K562 (cell line): ENCODE measurements at regions not wholly inside any gene's neighbourhood (a gene's known extent, or its start where the extent isn't known, plus 50 kb on each side); places are given as distances from the start of the nearest gene placed in this dataset.

Source experiments
- ATAC-seq: fragments of 200-7000 bp; cut with Tn5 transposase; 3 replicates; pipeline ENCODE4 v1.9.1; 2020; ENCODE audit warnings: moderate library complexity
- BruUV-seq: library from RNA; stranded (reverse); fragments of 400-500 nt; replicated peaks from 2 replicates; lab custom pipeline; 2021; lab: Mats Ljungman, UMichigan
- CTCF ChIA-PET: fragments of 300-600 bp; formaldehyde crosslinking; extraction: SDS; loops from one replicate; lab custom pipeline; 2021; ENCODE audit warnings: low intra/inter-chr PET ratio; lab: Yijun Ruan, JAX
- POLR2A ChIA-PET: fragments of 300-600, 350-650 bp; sonication (Branson Sonifier 250); formaldehyde crosslinking; extraction: SDS; loops from one replicate; lab custom pipeline; 2021; ENCODE audit warnings: antibody characterized with exemption, inconsistent platforms; lab: Yijun Ruan, JAX
- DNase-seq, 4 experiments: peaks; one replicate each; pipeline versions ENCODE4 v3.0.0 to v3.0.0-alpha.2; 2011 to 2018; ENCODE audit warnings: low spot score in 3 of 4, mixed read lengths in 3 of 4; ENCODE audit errors: extremely low read depth in 1 of 4
- FAIRE-seq: peaks from 2 replicates; lab custom pipeline; 2011; peaks lifted over from hg19 to GRCh38; lab: Jason Lieb, UNC
- H2AFZ ChIP-seq: 2 replicates; pipeline ENCODE4 v1.6.0; 2011; ENCODE audit warnings: low read depth, low read length, control low read depth, inconsistent platforms
- H3K27ac ChIP-seq: fragments of 200-600 bp; 3 replicates; pipeline ENCODE4 v1.8.0; 2011; ENCODE audit warnings: low read depth, mild to moderate bottlenecking, control low read depth, inconsistent platforms, low read length, moderate library complexity, mixed read lengths; ENCODE audit errors: extremely low read depth
- H3K27me3 ChIP-seq, 2 experiments: fragments of 300-600 bp in 1 of 2; 2 replicates in 1 of 2; 3 replicates in 1 of 2; pipeline versions ENCODE4 v1.6.0 to v1.8.0; 2011; ENCODE audit warnings: inconsistent platforms in 2 of 2, low read length in 2 of 2, mild to moderate bottlenecking in 1 of 2, mixed read lengths in 1 of 2, moderate library complexity in 1 of 2; ENCODE audit not compliant: control insufficient read depth in 2 of 2, insufficient read depth in 2 of 2
- H3K36me3 ChIP-seq: fragments of 300-600 bp; 3 replicates; pipeline ENCODE4 v1.8.0; 2011; ENCODE audit warnings: mild to moderate bottlenecking, low read length, inconsistent platforms; ENCODE audit not compliant: control insufficient read depth, insufficient read depth
- H3K4me1 ChIP-seq, 2 experiments: fragments of 200-600 bp in 1 of 2; replicated peaks in 1 of 2; 2 replicates in 1 of 2; 3 replicates in 1 of 2; pipeline versions ENCODE4 v1.5.1 to v1.8.0; 2011; ENCODE audit warnings: inconsistent platforms in 2 of 2, low read length in 2 of 2, mild to moderate bottlenecking in 1 of 2, mixed read lengths in 1 of 2, moderate library complexity in 1 of 2; ENCODE audit not compliant: control insufficient read depth in 2 of 2, insufficient read depth in 2 of 2
- H3K4me2 ChIP-seq: 2 replicates; pipeline ENCODE4 v1.6.1; 2011; ENCODE audit warnings: low read length, control low read depth, inconsistent platforms, mixed read lengths; ENCODE audit not compliant: insufficient read depth
- H3K4me3 ChIP-seq: fragments of 200-600 bp; sonication (generic), shearing (Covaris generic); 2 replicates; pipeline ENCODE4 v1.5.1; 2016; ENCODE audit warnings: control low read depth, inconsistent platforms
- H3K79me2 ChIP-seq: fragments of 200-600 bp; 3 replicates; pipeline ENCODE4 v1.8.0; 2011; ENCODE audit warnings: low read length, inconsistent platforms; ENCODE audit not compliant: control insufficient read depth, insufficient read depth
- H3K9ac ChIP-seq, 2 experiments: 2 replicates each; pipeline versions ENCODE4 v1.6.0 to v1.6.1; 2011; ENCODE audit warnings: low read depth in 2 of 2, low read length in 2 of 2, control low read depth in 1 of 2, inconsistent platforms in 1 of 2, mild to moderate bottlenecking in 1 of 2, mixed read lengths in 1 of 2; ENCODE audit not compliant: insufficient read depth in 1 of 2
- H3K9me1 ChIP-seq: one replicate; pipeline ENCODE4 v1.6.0; 2011; ENCODE audit warnings: inconsistent platforms, mild to moderate bottlenecking, low read length, moderate library complexity; ENCODE audit not compliant: control insufficient read depth, insufficient read depth
- H3K9me3 ChIP-seq: replicated peaks from 2 replicates; pipeline ENCODE4 v1.5.1; 2011; ENCODE audit warnings: low read depth, low read length, inconsistent platforms; ENCODE audit not compliant: control insufficient read depth, insufficient read depth
- H4K20me1 ChIP-seq: replicated peaks from 2 replicates; pipeline ENCODE4 v1.6.1; 2011; ENCODE audit warnings: low read length, inconsistent platforms, mixed read lengths; ENCODE audit not compliant: control insufficient read depth, insufficient read depth
- CREB1 ChIP-seq, 2 experiments: sonication (generic) in 1 of 2; formaldehyde crosslinking in 1 of 2; IDR thresholded peaks; 2 replicates each; pipeline versions ENCODE4 v1.6.1 to v1.8.0; 2012 to 2022; ENCODE audit warnings: inconsistent platforms in 1 of 2, mild to moderate bottlenecking in 1 of 2, missing genetic modification reagents in 1 of 2, moderate library complexity in 1 of 2
- ELF4 ChIP-seq: fragments of 450-650 bp; formaldehyde crosslinking; IDR thresholded peaks from 2 replicates; pipeline ENCODE4 v1.4.0; 2022; ENCODE audit warnings: missing genetic modification characterization
- ELK1 ChIP-seq: sonication (generic); formaldehyde crosslinking; IDR thresholded peaks from 2 replicates; pipeline ENCODE4 v1.8.1; 2022; ENCODE audit warnings: missing genetic modification reagents
- FOXK1 ChIP-seq: sonication (generic); formaldehyde crosslinking; IDR thresholded peaks from 2 replicates; pipeline ENCODE4 v1.8.0; 2022; ENCODE audit warnings: missing genetic modification reagents, mild to moderate bottlenecking, borderline replicate concordance
- GATAD2B ChIP-seq: fragments of 450-650 bp; IDR thresholded peaks from 2 replicates; pipeline ENCODE4 v1.6.1; 2017; ENCODE audit warnings: mild to moderate bottlenecking, borderline replicate concordance
- PHF20 ChIP-seq: fragments of 450-650 bp; IDR thresholded peaks from 2 replicates; pipeline ENCODE4 v1.6.1; 2018; ENCODE audit not compliant: partially characterized antibody
- SREBF1 ChIP-seq: fragments of 150-350 bp; IDR thresholded peaks from 2 replicates; pipeline ENCODE4 v1.6.1; 2014; ENCODE audit warnings: antibody characterized with exemption, low read depth, low read length, borderline replicate concordance
- TRIM24 ChIP-seq, 2 experiments: fragments of 450-650 bp; IDR thresholded peaks; 2 replicates each; pipeline ENCODE4 v1.6.1; 2016
- ZFP1 ChIP-seq: fragments of 450-650 bp; formaldehyde crosslinking; IDR thresholded peaks from 2 replicates; pipeline ENCODE4 v1.4.0; 2020; ENCODE audit warnings: mild to moderate bottlenecking, mixed read lengths
- ZKSCAN1 ChIP-seq: fragments of 150-350 bp; IDR thresholded peaks from 2 replicates; pipeline ENCODE4 v1.6.1; 2016; ENCODE audit warnings: low read depth, low read length
- ZNF445 ChIP-seq: fragments of 250-450 bp; sonication (Bioruptor Pico); IDR thresholded peaks from 2 replicates; pipeline ENCODE4 v1.4.0; 2020; ENCODE audit warnings: low read depth, mild to moderate bottlenecking, moderate library complexity
- ZNF76 ChIP-seq: fragments of 250-450 bp; sonication (Bioruptor Pico); IDR thresholded peaks from 2 replicates; pipeline ENCODE4 v1.4.0; 2020; ENCODE audit warnings: mild to moderate bottlenecking, moderate library complexity, borderline replicate concordance
- WGBS: fragments of 100-300 bp; shearing (Covaris generic); methylation state at CpG from one replicate; pipeline ENCODE4 v1.1.6; 2016; ENCODE audit warnings: low coverage, mixed read lengths; ENCODE audit not compliant: insufficient coverage; ENCODE audit errors: missing lambda C conversion rate; 5-methylcytosine and 5-hydroxymethylcytosine counted together
- in situ Hi-C: fragments of 300-500 bp; cut with MboI; formaldehyde crosslinking; loops from 4 replicates; pipeline ENCODE4 v1.15.0; 2018; ENCODE audit warnings: inconsistent platforms, mixed read lengths
- intact Hi-C: fragments of 100-400 bp; cut with micrococcal nuclease; formaldehyde crosslinking; loops from 2 replicates; pipeline ENCODE4 v1.14.2; 2022
- TF ChIP-seq, protein P1 (sequence below): fragments of 250-450 bp; sonication (Bioruptor Pico); IDR thresholded peaks from 2 replicates; pipeline ENCODE4 v1.4.0; 2020; ENCODE audit warnings: mild to moderate bottlenecking

DNA sequence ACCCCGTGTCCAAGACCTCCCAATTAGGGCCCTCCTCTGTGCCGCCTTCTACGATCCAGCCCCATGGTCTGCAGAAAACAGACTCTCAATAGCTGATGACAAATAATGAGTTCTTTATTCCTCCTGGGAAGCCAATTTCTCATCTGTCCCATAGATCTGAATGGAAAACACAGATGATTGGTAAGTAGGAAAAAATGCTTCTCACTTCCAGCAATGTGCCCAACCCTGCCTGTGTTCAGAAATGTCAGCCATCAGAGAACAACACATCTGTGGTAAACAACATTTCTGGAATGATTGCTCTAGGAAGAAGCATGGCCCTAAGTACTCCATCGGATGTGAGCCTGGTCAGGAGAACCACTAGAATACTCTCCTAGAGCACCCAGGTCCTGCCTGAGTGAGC is 240.5 kb upstream of the HES1 start:
- no peak overlapping the region for H3K4me3 ChIP-seq
- no peaks in the 10 kb centered on the region for H3K9me1 ChIP-seq
- BruUV-seq = no TSS peak
- H3K9ac ChIP-seq = no peak overlapping the region; a peak in 1 of 4 replicates
- in situ Hi-C loops = no loop called here
- H3K36me3 ChIP-seq = no peaks in the 10 kb centered on the region
- TF ChIP-seq ZNF445 (CRISPR knock-in tag) = no peak
- no peak for TF ChIP-seq PHF20
- no peak for TF ChIP-seq SREBF1
- TF ChIP-seq ELF4 = no peak
- TF ChIP-seq, protein P1, sequence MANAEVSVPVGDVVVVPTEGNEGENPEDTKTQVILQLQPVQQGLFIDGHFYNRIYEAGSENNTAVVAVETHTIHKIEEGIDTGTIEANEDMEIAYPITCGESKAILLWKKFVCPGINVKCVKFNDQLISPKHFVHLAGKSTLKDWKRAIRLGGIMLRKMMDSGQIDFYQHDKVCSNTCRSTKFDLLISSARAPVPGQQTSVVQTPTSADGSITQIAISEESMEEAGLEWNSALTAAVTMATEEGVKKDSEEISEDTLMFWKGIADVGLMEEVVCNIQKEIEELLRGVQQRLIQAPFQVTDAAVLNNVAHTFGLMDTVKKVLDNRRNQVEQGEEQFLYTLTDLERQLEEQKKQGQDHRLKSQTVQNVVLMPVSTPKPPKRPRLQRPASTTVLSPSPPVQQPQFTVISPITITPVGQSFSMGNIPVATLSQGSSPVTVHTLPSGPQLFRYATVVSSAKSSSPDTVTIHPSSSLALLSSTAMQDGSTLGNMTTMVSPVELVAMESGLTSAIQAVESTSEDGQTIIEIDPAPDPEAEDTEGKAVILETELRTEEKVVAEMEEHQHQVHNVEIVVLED = no peak
- TF ChIP-seq CREB1 (IDR thresholded peaks at IDR 0.05) = no peak
- no peak for TF ChIP-seq CREB1 (CRISPR knock-in tag; IDR thresholded peaks at IDR 0.05)
- TF ChIP-seq TRIM24 (IDR thresholded peaks at IDR 0.05) = no peak
- TF ChIP-seq ZFP1 = no peak
- TF ChIP-seq ELK1 (CRISPR knock-in tag) = no peak
- no peak for TF ChIP-seq GATAD2B
- TF ChIP-seq FOXK1 (CRISPR knock-in tag) = no peak
- no peak for TF ChIP-seq ZKSCAN1
- no peak for TF ChIP-seq ZNF76 (CRISPR knock-in tag)
- TF ChIP-seq, all 486 proteins: peak for 0
- no peak for DNase-seq
- POLR2A ChIA-PET = interaction anchor here (0.6 to 2.0 kb wide), 2 partner anchors 16 to 1820 kb away, joined by 3 to 6 read pairs; no protein-coding TSS in a partner anchor
- WGBS = 48% methylated on average over 4 of the region's 4 CpGs
- no peaks in the 10 kb centered on the region for H4K20me1 ChIP-seq
- ATAC-seq = no peak
- no peaks in the 10 kb centered on the region for H3K79me2 ChIP-seq
- H3K9me3 ChIP-seq = no peaks in the 10 kb centered on the region
- no peak overlapping the region for H3K27ac ChIP-seq
- no peaks in the 10 kb centered on the region for H3K27me3 ChIP-seq
- H2AFZ ChIP-seq = no peak overlapping the region; the same call in 1 of the 2 replicates
- H3K4me1 ChIP-seq = peaks cover 8 to 9% of the 10 kb centered on the region in 2 experiments; a peak in 2 of 5 replicates
- CTCF ChIA-PET = no interaction called here
- no peak for FAIRE-seq
- intact Hi-C loops = no loop called here
- no peak overlapping the region for H3K4me2 ChIP-seq
